Motor neuron (in vitro differentiated cells): ENCODE measurements at regions not wholly inside any gene's neighbourhood (a gene's known extent, or its start where the extent isn't known, plus 50 kb on each side); places are given as distances from the start of the nearest gene placed in this dataset.

Source experiments
- ATAC-seq, 8 experiments: fragments of 200-7000 bp; cut with Tn5 transposase; replicated peaks in 6 of 8; 2 replicates each; pipeline ENCODE4 v1.8.0; 2021; ENCODE audit warnings: mild to moderate bottlenecking in 8 of 8, moderate library complexity in 8 of 8
- H3K27ac ChIP-seq, 2 donors: fragments of 250-450 bp; sonication (Bioruptor Pico); 2 replicates each; pipeline ENCODE4 v1.9.0; 2021; ENCODE audit warnings: antibody characterized with exemption in 2 of 2, mild to moderate bottlenecking in 2 of 2, moderate library complexity in 1 of 2
- H3K4me1 ChIP-seq, 2 donors: fragments of 250-450 bp; sonication (Bioruptor Pico); replicated peaks in 1 of 2; 2 replicates each; pipeline ENCODE4 v1.6.1; 2021; ENCODE audit warnings: antibody characterized with exemption in 2 of 2, mild to moderate bottlenecking in 2 of 2, moderate library complexity in 1 of 2
- H3K4me3 ChIP-seq, 5 donors: fragments of 250-450 bp; sonication (Bioruptor Pico); 2 replicates each; pipeline ENCODE4 v1.9.0; 2021; ENCODE audit warnings: antibody characterized with exemption in 5 of 5, mild to moderate bottlenecking in 5 of 5, moderate library complexity in 4 of 5
- WGBS, 10 experiments: fragments of 450-650 bp; shearing (Covaris generic); methylation state at CpG; one replicate each; pipeline ENCODE4 v1.0.0; 2022; 5-methylcytosine and 5-hydroxymethylcytosine counted together
- in situ Hi-C, 9 experiments: fragments of 400-800 bp; cut with MboI; loops; one replicate each; pipeline ENCODE4 v1.15.0; 2021; ENCODE audit warnings: low sequenced_read_pairs in 9 of 9, low pct_unique_long_range_greater_than_20kb in 2 of 9; ENCODE audit not compliant: unreplicated experiment in 9 of 9

GRCh38 chr14:85417396-85417795 lies 112.5 kb upstream of the FLRT2 start:
- H3K4me1 ChIP-seq: peaks cover 3 to 16% of the 10 kb centered on the region in 2 donors
- ATAC-seq: no peak
- no peak overlapping the region for H3K4me3 ChIP-seq
- WGBS, 10 experiments: 40 to 100% (median 86%) methylated on average over 1 to 2 of the region's 2 CpGs; no CpG with 5 or more reads in 1 of the 10 experiments
- H3K27ac ChIP-seq: no peak overlapping the region
- in situ Hi-C loops: loop anchor here in 1 of 9 experiments (10.0 kb wide), 1 partner anchor 107 kb away; no protein-coding TSS in a partner anchor

GRCh38 chr14:85418721-85419120 lies 111.2 kb upstream of the FLRT2 start:
- Histone ChIP-seq H3K27ac (no peak overlapping the region), H3K4me1 (peaks cover 3 to 16% of the 10 kb centered on the region in 2 donors), H3K4me3 (no peak overlapping the region)
- in situ Hi-C loops: loop anchor here in 1 of 9 experiments (10.0 kb wide), 1 partner anchor 106 kb away; no protein-coding TSS in a partner anchor
- no peak for ATAC-seq
- WGBS, 10 experiments: 90 to 100% (median 100%) methylated on average over 1 of the region's 1 CpG; no CpG with 5 or more reads in 1 of the 10 experiments

GRCh38 chr14:85420278-85420677 lies 109.7 kb upstream of the FLRT2 start:
- no peak overlapping the region for H3K27ac ChIP-seq
- no peak for ATAC-seq
- 33 to 100% (median 71%) methylated on average over 1 of the region's 1 CpG; no CpG with 5 or more reads in 4 of the 10 experiments for WGBS, 10 experiments
- H3K4me3 ChIP-seq: no peak overlapping the region
- in situ Hi-C loops: no loop called here
- H3K4me1 ChIP-seq: peaks cover under 1 to 15% of the 10 kb centered on the region in 2 donors

- Histone ChIP-seq H3K4me3 (no peak overlapping the region), H3K4me1 (peaks cover 3 to 10% of the 10 kb centered on the region in 2 donors), H3K27ac (no peak overlapping the region)
- in situ Hi-C loops: no loop called here
- ATAC-seq: no peak
- 67 to 100% (median 98%) methylated on average over 1 to 4 of the region's 5 CpGs; no CpG with 5 or more reads in 3 of the 10 experiments for WGBS, 10 experiments
Measured at GRCh38 chr14:85420707-85421106, 109.2 kb upstream of the FLRT2 start.

GRCh38 chr14:85421186-85421877 lies 108.6 kb upstream of the FLRT2 start:
- in situ Hi-C loops: no loop called here
- H3K4me3 ChIP-seq: no peak overlapping the region
- H3K4me1 ChIP-seq: peaks cover 3 to 7% of the 10 kb centered on the region in 2 donors
- ATAC-seq: peak in 3 of 8 experiments; percentile 34 to 98 (median 98)
- 50 to 100% (median 93%) methylated on average over 1 to 2 of the region's 3 CpGs; no CpG with 5 or more reads in 6 of the 10 experiments for WGBS, 10 experiments
- no peak overlapping the region for H3K27ac ChIP-seq

GRCh38 chr14:85423889-85424288 lies 106.1 kb upstream of the FLRT2 start:
- no peak for ATAC-seq
- no peak overlapping the region for H3K27ac ChIP-seq
- WGBS, 10 experiments: 28 to 100% (median 100%) methylated on average over 1 to 3 of the region's 3 CpGs
- peaks cover 3 to 4% of the 10 kb centered on the region in 2 donors for H3K4me1 ChIP-seq
- H3K4me3 ChIP-seq: no peak overlapping the region
- in situ Hi-C loops: no loop called here

- WGBS, 10 experiments: 40 to 100% (median 89%) methylated on average over 1 to 3 of the region's 3 CpGs; no CpG with 5 or more reads in 3 of the 10 experiments
- ATAC-seq: no peak
- in situ Hi-C loops: no loop called here
- Histone ChIP-seq H3K27ac (no peak overlapping the region), H3K4me3 (no peak overlapping the region), H3K4me1 (peaks cover 3 to 4% of the 10 kb centered on the region in 2 donors)
Measured at GRCh38 chr14:85425507-85425906, 104.4 kb upstream of the FLRT2 start.

GRCh38 chr14:85426068-85426935 lies 103.6 kb upstream of the FLRT2 start:
- no peak for ATAC-seq
- Histone ChIP-seq H3K4me1 (peaks cover 3 to 4% of the 10 kb centered on the region in 2 donors), H3K4me3 (no peak overlapping the region), H3K27ac (no peak overlapping the region)
- in situ Hi-C loops: no loop called here
- 51 to 91% (median 80%) methylated on average over 1 to 4 of the region's 4 CpGs; no CpG with 5 or more reads in 2 of the 10 experiments for WGBS, 10 experiments

- 53 to 100% (median 75%) methylated on average over 1 to 2 of the region's 2 CpGs; no CpG with 5 or more reads in 1 of the 10 experiments for WGBS, 10 experiments
- no peak overlapping the region for H3K4me3 ChIP-seq
- in situ Hi-C loops: no loop called here
- no peak overlapping the region for H3K27ac ChIP-seq
- peaks cover 3 to 4% of the 10 kb centered on the region in 2 donors for H3K4me1 ChIP-seq
- ATAC-seq: no peak
Measured at GRCh38 chr14:85428926-85429325, 101.0 kb upstream of the FLRT2 start.

- no peak overlapping the region for H3K27ac ChIP-seq
- H3K4me1 ChIP-seq: no peaks in the 10 kb centered on the region
- in situ Hi-C loops: no loop called here
- 15 to 100% (median 80%) methylated on average over 1 of the region's 1 CpG for WGBS, 10 experiments
- no peak overlapping the region for H3K4me3 ChIP-seq
- peak in 2 of 8 experiments; percentile 47 to 50 for ATAC-seq
Measured at GRCh38 chr14:85437148-85437547, 92.8 kb upstream of the FLRT2 start.

- Histone ChIP-seq H3K4me1 (no peaks in the 10 kb centered on the region), H3K27ac (no peak overlapping the region), H3K4me3 (no peak overlapping the region)
- ATAC-seq: no peak
- in situ Hi-C loops: no loop called here
- 82 to 98% (median 93%) methylated on average over 3 to 11 of the region's 13 CpGs; no CpG with 5 or more reads in 4 of the 10 experiments for WGBS, 10 experiments
Measured at GRCh38 chr14:85438001-85438400, 91.9 kb upstream of the FLRT2 start.

- 40 to 100% (median 93%) methylated on average over 1 to 3 of the region's 4 CpGs; no CpG with 5 or more reads in 3 of the 10 experiments for WGBS, 10 experiments
- H3K4me1 ChIP-seq: no peaks in the 10 kb centered on the region
- H3K4me3 ChIP-seq: no peak overlapping the region
- in situ Hi-C loops: no loop called here
- H3K27ac ChIP-seq: no peak overlapping the region
- no peak for ATAC-seq
Measured at GRCh38 chr14:85438481-85438942, 91.4 kb upstream of the FLRT2 start.
